HFF-Myc (cell line): ENCODE measurements at regions not wholly inside any gene's neighbourhood (a gene's known extent, or its start where the extent isn't known, plus 50 kb on each side); places are given as distances from the start of the nearest gene placed in this dataset.

Experiments used
- DNase-seq: peaks from one replicate; pipeline ENCODE4 v3.0.0-alpha.2; 2011; ENCODE audit warnings: low read depth; ENCODE audit errors: extremely low read depth
- H3K4me3 ChIP-seq: replicated peaks from 2 replicates; pipeline ENCODE4 v1.5.1; 2011; ENCODE audit warnings: low read depth, mild to moderate bottlenecking, control low read depth, low read length
- TF ChIP-seq, protein P1 (sequence below): IDR thresholded peaks from 2 replicates; pipeline ENCODE4 v1.5.1; 2012; ENCODE audit warnings: mild to moderate bottlenecking, low read depth, low read length, control low read depth; ENCODE audit errors: missing control alignments

DNA sequence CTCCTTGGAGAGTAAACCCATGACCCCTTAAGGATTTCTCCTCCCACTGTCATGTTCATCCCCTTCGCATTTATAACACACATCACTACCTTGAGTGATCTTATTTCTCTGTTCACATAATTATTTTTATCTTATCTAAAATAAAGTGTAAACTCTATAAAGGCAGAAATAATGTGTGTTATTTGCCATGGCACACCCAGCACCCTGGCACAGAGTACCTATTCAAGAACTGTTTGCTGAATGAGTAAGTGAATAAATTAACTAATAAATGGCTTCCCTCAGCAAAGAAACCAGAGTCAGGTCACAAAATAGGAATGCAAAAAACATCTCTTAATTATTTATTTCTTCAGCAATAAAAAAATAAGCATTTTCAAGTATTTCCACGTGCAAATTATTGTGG, 330.3 kb upstream of the GHITM start:
- H3K4me3 ChIP-seq = no peak overlapping the region
- DNase-seq = no peak
- TF ChIP-seq, protein P1, sequence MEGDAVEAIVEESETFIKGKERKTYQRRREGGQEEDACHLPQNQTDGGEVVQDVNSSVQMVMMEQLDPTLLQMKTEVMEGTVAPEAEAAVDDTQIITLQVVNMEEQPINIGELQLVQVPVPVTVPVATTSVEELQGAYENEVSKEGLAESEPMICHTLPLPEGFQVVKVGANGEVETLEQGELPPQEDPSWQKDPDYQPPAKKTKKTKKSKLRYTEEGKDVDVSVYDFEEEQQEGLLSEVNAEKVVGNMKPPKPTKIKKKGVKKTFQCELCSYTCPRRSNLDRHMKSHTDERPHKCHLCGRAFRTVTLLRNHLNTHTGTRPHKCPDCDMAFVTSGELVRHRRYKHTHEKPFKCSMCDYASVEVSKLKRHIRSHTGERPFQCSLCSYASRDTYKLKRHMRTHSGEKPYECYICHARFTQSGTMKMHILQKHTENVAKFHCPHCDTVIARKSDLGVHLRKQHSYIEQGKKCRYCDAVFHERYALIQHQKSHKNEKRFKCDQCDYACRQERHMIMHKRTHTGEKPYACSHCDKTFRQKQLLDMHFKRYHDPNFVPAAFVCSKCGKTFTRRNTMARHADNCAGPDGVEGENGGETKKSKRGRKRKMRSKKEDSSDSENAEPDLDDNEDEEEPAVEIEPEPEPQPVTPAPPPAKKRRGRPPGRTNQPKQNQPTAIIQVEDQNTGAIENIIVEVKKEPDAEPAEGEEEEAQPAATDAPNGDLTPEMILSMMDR = no peak

DNA sequence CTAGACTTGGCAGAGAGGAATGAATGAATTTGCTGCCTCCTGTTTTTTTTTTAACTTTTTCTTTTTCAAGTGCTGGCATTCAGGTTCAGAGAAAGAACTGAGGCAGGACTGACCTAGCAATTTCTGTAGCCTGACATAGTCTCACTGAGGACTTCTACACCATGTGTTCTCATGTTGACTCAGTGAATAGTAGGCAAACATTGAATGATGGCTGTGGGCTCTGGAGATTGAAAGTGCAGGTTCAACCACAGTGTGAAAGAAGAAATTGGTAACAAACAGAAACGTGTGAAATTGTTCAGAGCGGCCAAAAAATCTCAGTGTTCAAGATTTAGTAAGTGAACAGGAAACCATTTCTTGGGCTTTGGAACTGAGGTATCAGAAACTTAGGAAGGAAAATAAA, 322.4 kb upstream of the GHITM start:
- DNase-seq = no peak
- H3K4me3 ChIP-seq = no peak overlapping the region
- TF ChIP-seq, protein P1 = no peak

DNA sequence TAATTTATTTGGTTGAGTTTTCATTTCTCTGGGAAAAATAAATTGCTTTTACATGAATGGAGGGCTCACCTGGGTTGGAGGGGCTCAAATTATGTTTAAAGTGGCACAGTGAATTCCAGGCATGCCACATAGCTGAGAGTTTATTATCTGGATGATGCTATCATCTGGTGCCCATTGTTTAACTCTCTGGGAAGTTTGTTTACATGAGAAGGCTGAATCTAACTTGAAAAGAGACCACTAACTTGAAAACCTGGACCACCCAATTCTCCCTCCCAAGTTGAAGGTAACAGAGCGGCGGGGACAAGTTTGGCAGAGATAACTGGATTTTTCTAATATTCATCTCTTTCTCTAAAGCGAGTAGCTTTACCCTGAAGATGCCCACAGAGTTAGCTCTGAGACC, 321.5 kb upstream of the GHITM start:
- TF ChIP-seq, protein P1 = no peak
- H3K4me3 ChIP-seq = no peak overlapping the region
- DNase-seq = no peak

DNA sequence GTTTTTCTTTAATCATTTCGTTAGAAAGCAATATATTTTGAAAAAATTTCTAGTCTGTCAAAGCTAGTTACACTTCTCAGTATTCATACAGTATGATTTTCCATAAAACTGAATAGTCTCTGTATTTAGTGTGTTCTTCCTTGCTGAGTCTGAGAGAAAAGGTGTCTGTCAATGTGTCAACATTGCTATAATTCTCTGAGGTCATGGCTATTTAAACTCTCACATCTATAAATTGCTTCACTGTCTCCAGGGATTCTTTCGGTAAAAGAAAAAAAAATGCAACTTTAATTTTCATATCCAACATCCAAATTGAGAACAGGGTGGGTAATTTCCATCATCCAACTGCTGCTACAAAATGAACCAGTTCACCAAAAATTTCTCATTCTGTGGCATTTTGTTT, 319.7 kb upstream of the GHITM start:
- TF ChIP-seq, protein P1 = no peak
- H3K4me3 ChIP-seq = no peak overlapping the region
- DNase-seq = no peak

DNA sequence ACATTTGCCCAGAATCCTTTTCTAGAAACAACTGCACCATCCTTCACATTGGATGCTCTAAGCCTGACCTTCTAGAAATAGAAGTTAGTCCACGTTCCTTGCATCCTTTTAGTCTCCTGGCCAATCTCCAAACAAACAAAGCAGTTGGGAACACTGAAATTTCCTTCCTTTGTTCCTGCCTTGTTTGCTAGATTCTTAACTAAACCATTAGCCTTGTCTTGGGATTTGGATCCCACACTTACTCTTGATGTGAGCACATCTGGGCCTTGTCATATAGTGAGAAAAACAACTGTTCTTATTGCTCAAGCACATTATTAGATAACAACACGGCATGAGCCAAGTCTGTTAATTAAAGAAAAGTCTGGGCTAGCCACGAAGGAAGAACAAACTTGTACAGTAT, 319.3 kb upstream of the GHITM start:
- H3K4me3 ChIP-seq = no peak overlapping the region
- TF ChIP-seq, protein P1 = no peak
- no peak for DNase-seq

DNA sequence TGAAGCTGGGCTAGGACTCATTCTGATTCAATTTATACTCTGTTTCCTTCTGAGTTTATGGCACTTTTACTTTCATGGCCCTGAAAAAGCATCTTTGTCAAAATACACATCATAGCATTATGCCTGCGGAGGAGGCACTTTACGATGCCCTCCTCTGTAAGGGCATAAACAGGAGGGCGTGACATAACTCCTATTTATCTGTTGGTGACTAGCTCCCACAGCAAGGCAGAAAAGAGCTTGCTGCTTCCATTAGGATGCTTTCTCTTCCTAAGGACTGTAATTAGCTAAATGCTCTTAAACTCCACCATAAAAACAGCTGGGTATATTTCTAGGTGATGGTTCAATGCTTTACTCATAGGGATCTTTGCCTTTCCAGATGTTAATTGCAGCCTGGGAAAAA, 315.2 kb upstream of the GHITM start:
- TF ChIP-seq, protein P1 = no peak
- DNase-seq = no peak

DNA sequence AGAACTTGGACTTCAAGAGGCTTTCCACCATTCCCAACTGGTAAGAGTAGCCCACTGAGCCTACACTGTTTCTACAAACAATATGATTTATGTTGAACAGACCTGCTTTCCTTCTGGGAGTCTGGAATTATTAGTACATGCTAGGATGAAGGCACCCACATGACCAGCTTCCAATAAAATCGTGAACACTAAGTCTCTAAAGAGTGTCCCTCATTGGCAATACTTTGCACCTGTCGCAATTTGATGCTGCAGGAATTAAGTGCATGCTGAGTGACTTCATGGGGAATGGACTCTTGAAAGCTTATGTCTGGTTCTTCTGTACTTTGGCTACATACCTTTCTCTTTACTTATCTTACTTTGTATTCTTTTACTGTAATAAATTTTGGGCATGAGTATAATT, 305.2 kb upstream of the GHITM start:
- TF ChIP-seq, protein P1 = no peak
- DNase-seq = no peak

More for the DNA sequence above, 315.2 kb upstream of the GHITM start:
- H3K4me3 ChIP-seq = no peak overlapping the region

More for the DNA sequence above, 305.2 kb upstream of the GHITM start:
- no peak overlapping the region for H3K4me3 ChIP-seq
